GM03348 (cell line): ENCODE measurements at regions not wholly inside any gene's neighbourhood (a gene's known extent, or its start where the extent isn't known, plus 50 kb on each side); places are given as distances from the start of the nearest gene placed in this dataset.
A peak's percentile ranks its signal among the peaks of the same experiment; 100 is the strongest.

Source experiments
- DNase-seq: peaks from one replicate; pipeline ENCODE4 v3.0.0; 2012; ENCODE audit warnings: low spot score

- DNase-seq, result no peak
Measured at GRCh38 chr19:27777242-27777641, 1435.7 kb downstream of the UQCRFS1 start.

- no peak for DNase-seq
Measured at GRCh38 chr19:27776524-27776923, 1436.4 kb downstream of the UQCRFS1 start.

- peak; percentile 15 for DNase-seq
Measured at GRCh38 chr19:27776020-27776419, 1436.9 kb downstream of the UQCRFS1 start.

GRCh38 chr19:27775395-27775794 lies 1437.6 kb downstream of the UQCRFS1 start:
- no peak for DNase-seq

GRCh38 chr19:27774827-27775226 lies 1438.1 kb downstream of the UQCRFS1 start:
- no peak for DNase-seq

GRCh38 chr19:27774337-27774736 lies 1438.6 kb downstream of the UQCRFS1 start:
- DNase-seq, result no peak

GRCh38 chr19:27773318-27774094 lies 1439.4 kb downstream of the UQCRFS1 start:
- DNase-seq, result no peak

GRCh38 chr19:27772059-27772458 lies 1440.9 kb downstream of the UQCRFS1 start:
- no peak for DNase-seq

GRCh38 chr19:27770095-27770494 lies 1442.9 kb downstream of the UQCRFS1 start:
- DNase-seq, result no peak

GRCh38 chr19:27767234-27767633 lies 1445.7 kb downstream of the UQCRFS1 start:
- DNase-seq, result no peak

GRCh38 chr19:27765912-27766725 lies 1446.8 kb downstream of the UQCRFS1 start:
- DNase-seq, result no peak

GRCh38 chr19:27765397-27765796 lies 1447.6 kb downstream of the UQCRFS1 start:
- no peak for DNase-seq

- DNase-seq, result no peak
Measured at GRCh38 chr19:27764186-27764804, 1448.7 kb downstream of the UQCRFS1 start.

- DNase-seq, result no peak
Measured at GRCh38 chr19:27762933-27763332, 1450.0 kb downstream of the UQCRFS1 start.

GRCh38 chr19:27759896-27760295 lies 1453.1 kb downstream of the UQCRFS1 start:
- no peak for DNase-seq

GRCh38 chr19:27758626-27759505 lies 1454.1 kb downstream of the UQCRFS1 start:
- DNase-seq, result no peak

GRCh38 chr19:27754700-27755099 lies 1458.3 kb downstream of the UQCRFS1 start:
- no peak for DNase-seq

- no peak for DNase-seq
Measured at GRCh38 chr19:27753622-27754021, 1459.3 kb downstream of the UQCRFS1 start.

- DNase-seq, result no peak
Measured at GRCh38 chr19:27752530-27753184, 1460.3 kb downstream of the UQCRFS1 start.

- no peak for DNase-seq
Measured at GRCh38 chr19:27751044-27751391, 1461.9 kb downstream of the UQCRFS1 start.

- DNase-seq, result no peak
Measured at GRCh38 chr19:27750391-27751043, 1462.4 kb downstream of the UQCRFS1 start.
